Activated naive CD8-positive, alpha-beta T cell (primary cell): ENCODE measurements at regions not wholly inside any gene's neighbourhood (a gene's known extent, or its start where the extent isn't known, plus 50 kb on each side); places are given as distances from the start of the nearest gene placed in this dataset.
"Not testable (repeated sequence)": the region's sequence is repeated elsewhere in the genome, so short reads cannot be mapped to it uniquely, and the experiment has no call there.

Experiments
- H3K27ac Mint-ChIP-seq: one replicate; pipeline ENCODE4 v1.8.0; 2021; ENCODE audit warnings: mixed read lengths
- H3K27me3 Mint-ChIP-seq: one replicate; pipeline ENCODE4 v1.8.0; 2021; ENCODE audit warnings: mixed read lengths
- H3K36me3 Mint-ChIP-seq: one replicate; pipeline ENCODE4 v1.8.0; 2021; ENCODE audit warnings: mixed read lengths
- H3K4me1 Mint-ChIP-seq: one replicate; pipeline ENCODE4 v1.8.0; 2021; ENCODE audit warnings: low read depth, mixed read lengths
- H3K4me3 Mint-ChIP-seq: one replicate; pipeline ENCODE4 v1.8.0; 2021; ENCODE audit warnings: mild to moderate bottlenecking, mixed read lengths
- H3K9me3 Mint-ChIP-seq: one replicate; pipeline ENCODE4 v1.8.0; 2021; ENCODE audit warnings: low read depth, mixed read lengths

GRCh38 chr2:33696234-33696633, 97.1 kb upstream of the FAM98A start:
- Mint-ChIP-seq H3K36me3 (no peaks in the 10 kb centered on the region), H3K9me3 (peaks cover 2% of the 10 kb centered on the region), H3K4me3 (no peak overlapping the region), H3K4me1 (no peaks in the 10 kb centered on the region), H3K27ac (no peak overlapping the region), H3K27me3 (peaks cover 7% of the 10 kb centered on the region)

- no peak overlapping the region for H3K27ac Mint-ChIP-seq
- no peaks in the 10 kb centered on the region for H3K4me1 Mint-ChIP-seq
These were observed 95.8 kb upstream of the FAM98A start for GRCh38 chr2:33694904-33695303.

GRCh38 chr2:33690686-33691085, 91.6 kb upstream of the FAM98A start:
- not testable (repeated sequence) for H3K27me3 Mint-ChIP-seq, H3K27ac Mint-ChIP-seq, H3K4me1 Mint-ChIP-seq, H3K4me3 Mint-ChIP-seq, H3K36me3 Mint-ChIP-seq
- peaks cover 22% of the 10 kb centered on the region for H3K9me3 Mint-ChIP-seq

More at GRCh38 chr2:33694904-33695303, 95.8 kb upstream of the FAM98A start:
- Mint-ChIP-seq H3K9me3 (peaks cover 5% of the 10 kb centered on the region), H3K4me3 (no peak overlapping the region), H3K27me3 (peaks cover 7% of the 10 kb centered on the region), H3K36me3 (peaks cover 1% of the 10 kb centered on the region)

DNA sequence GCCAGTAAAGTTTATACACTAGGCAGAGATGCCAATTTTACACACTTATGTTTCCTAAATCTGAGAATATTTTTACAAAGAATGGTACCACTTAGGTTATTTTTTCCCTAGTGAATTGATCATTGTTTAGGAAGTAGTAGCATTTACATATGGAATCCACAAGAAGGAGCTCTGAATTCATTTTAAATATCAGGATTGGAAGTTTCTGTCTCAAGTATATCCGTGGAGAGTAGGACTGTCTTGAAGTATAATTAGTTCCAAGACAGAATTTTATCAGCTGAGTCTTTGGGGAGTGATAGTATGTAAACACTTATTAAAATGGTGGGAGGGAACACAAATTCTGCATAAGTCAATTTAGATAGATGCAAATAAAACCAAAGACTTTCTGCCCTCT, 82.3 kb upstream of the FAM98A start:
- H3K4me1 Mint-ChIP-seq = no peaks in the 10 kb centered on the region
- no peak overlapping the region for H3K4me3 Mint-ChIP-seq
- no peak overlapping the region for H3K27ac Mint-ChIP-seq
- no peaks in the 10 kb centered on the region for H3K36me3 Mint-ChIP-seq
- peaks cover 5% of the 10 kb centered on the region for H3K27me3 Mint-ChIP-seq
- no peaks in the 10 kb centered on the region for H3K9me3 Mint-ChIP-seq

DNA sequence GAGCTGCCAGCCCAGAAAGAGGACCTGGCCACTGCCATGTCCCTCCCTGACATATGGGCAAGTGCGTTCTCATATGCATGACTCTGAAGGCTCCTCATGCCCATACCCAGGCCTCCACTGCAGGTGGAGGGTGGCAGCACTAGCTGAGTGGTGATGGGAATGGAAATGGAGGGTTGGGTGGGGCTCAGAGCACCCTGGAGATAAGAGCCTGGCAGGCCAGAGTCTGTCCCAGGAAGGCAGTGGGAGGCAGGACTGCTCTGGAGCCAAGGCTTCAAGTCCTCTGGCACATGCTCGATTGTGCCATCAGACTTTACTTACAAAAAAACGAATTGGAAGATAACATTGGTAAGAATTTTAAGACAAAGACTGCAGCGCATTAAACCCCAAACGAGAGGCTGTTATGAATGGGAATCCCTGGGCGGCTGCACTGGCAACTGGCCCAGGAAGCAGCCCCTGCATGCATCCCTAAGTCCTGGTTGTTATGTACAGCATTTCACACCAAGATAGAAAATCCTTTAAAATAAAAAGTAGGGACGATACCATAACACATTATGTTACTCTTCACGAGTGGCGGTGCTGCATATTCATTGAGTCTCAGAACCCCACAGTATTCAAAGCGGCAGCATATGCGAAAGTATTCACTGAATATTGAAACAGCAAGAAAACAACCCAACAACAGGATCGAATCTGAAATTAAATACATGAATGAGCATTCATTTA, 81.7 kb upstream of the FAM98A start:
- H3K4me1 Mint-ChIP-seq = no peaks in the 10 kb centered on the region

DNA sequence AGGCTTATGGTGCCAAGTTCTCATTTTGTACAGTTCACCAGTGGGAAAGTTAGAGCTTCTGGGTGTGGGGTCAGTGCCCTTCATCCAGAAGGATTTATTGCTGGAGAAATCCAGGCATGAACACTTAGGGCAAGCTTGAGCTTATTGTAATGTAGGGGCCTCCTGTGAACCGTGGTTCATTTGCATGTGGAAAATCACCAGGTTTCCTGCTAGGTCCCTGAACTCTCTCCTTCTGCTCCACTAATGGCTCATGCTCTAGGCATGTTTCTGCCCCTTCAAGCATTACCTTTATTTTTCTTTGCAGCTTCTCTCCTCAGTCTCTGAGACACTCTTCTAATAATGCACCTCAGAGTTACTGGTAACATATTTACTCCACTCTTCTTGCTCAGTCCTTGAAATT, 79.3 kb upstream of the FAM98A start:
- no peak overlapping the region for H3K4me3 Mint-ChIP-seq
- H3K27ac Mint-ChIP-seq = no peak overlapping the region
- H3K9me3 Mint-ChIP-seq = no peaks in the 10 kb centered on the region
- no peaks in the 10 kb centered on the region for H3K36me3 Mint-ChIP-seq
- H3K4me1 Mint-ChIP-seq = no peaks in the 10 kb centered on the region
- peaks cover 6% of the 10 kb centered on the region for H3K27me3 Mint-ChIP-seq

More for the DNA sequence above, 81.7 kb upstream of the FAM98A start:
- Mint-ChIP-seq H3K27ac (no peak overlapping the region), H3K36me3 (no peaks in the 10 kb centered on the region), H3K27me3 (peaks cover 4% of the 10 kb centered on the region), H3K9me3 (no peaks in the 10 kb centered on the region), H3K4me3 (no peak overlapping the region)

DNA sequence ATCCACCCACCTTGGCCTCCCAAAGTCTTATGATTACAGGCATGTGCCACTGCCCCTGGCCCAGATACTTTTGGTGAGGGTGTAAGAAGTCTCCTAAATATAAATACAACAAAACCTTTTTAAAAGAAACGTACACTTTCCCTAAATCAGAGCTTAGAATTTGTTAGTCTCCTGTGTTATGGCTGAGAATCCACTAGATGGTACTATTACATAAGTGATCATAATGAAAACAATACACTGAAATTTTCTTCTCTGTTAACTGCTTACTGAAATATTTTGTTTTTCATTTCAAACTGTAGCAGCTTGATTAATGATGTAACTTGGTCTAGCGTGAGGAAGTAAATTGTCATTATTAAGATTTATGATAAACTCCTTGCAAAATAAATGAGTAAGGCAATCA, 74.8 kb upstream of the FAM98A start:
- Mint-ChIP-seq H3K36me3 (no peaks in the 10 kb centered on the region), H3K4me1 (no peaks in the 10 kb centered on the region), H3K9me3 (no peaks in the 10 kb centered on the region), H3K27ac (no peak overlapping the region), H3K27me3 (peaks cover 2% of the 10 kb centered on the region), H3K4me3 (no peak overlapping the region)

DNA sequence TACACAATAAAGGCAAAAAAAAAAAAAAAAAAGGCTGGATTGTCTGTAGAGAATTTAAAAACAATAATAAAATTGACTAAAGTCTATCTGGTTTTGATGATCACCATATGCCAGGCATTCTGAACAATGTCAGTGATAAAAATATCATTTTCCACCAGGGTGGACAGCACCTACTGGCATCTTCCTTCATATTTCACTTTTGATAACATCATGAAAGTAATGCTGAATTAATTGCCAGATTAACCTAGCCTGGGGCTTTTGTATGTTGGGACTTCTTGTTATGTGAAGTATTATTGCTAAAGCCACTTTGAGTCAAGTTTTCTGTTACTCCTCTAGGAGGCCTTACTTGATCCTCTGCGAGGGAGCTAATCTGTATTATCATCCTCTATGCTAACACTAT, 73.8 kb upstream of the FAM98A start:
- no peak overlapping the region for H3K27ac Mint-ChIP-seq
- no peaks in the 10 kb centered on the region for H3K4me1 Mint-ChIP-seq
- no peaks in the 10 kb centered on the region for H3K9me3 Mint-ChIP-seq
- peaks cover 2% of the 10 kb centered on the region for H3K27me3 Mint-ChIP-seq
- no peaks in the 10 kb centered on the region for H3K36me3 Mint-ChIP-seq
- H3K4me3 Mint-ChIP-seq = no peak overlapping the region

GRCh38 chr2:33672389-33672788, 73.3 kb upstream of the FAM98A start:
- no peak overlapping the region for H3K27ac Mint-ChIP-seq
- H3K9me3 Mint-ChIP-seq = no peaks in the 10 kb centered on the region
- H3K4me3 Mint-ChIP-seq = no peak overlapping the region
- peaks cover 2% of the 10 kb centered on the region for H3K27me3 Mint-ChIP-seq
- no peaks in the 10 kb centered on the region for H3K4me1 Mint-ChIP-seq
- no peaks in the 10 kb centered on the region for H3K36me3 Mint-ChIP-seq

DNA sequence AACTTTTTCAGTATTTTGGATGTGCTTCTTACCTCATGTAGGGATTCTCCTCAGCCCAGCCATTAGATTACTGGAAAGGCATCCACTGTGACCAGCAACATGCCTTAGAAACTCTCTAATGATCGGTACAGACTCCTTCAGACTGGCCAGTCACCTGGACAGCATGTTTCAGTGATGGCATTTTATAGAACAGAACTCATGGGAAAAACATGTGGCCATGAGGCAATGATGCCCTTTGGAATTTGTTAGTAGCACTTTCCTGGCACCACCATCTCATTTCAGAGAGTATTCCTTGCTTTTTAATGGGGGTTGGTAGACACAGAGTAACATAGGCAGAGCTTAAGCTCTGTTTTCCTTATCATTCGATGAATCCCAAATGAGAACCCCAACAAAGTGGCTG, 72.1 kb upstream of the FAM98A start:
- no peaks in the 10 kb centered on the region for H3K4me1 Mint-ChIP-seq
- H3K27me3 Mint-ChIP-seq = peaks cover 2% of the 10 kb centered on the region

GRCh38 chr2:33670392-33670937, 71.4 kb upstream of the FAM98A start:
- no peaks in the 10 kb centered on the region for H3K36me3 Mint-ChIP-seq
- H3K27ac Mint-ChIP-seq = no peak overlapping the region
- H3K4me3 Mint-ChIP-seq = no peak overlapping the region
- H3K4me1 Mint-ChIP-seq = no peaks in the 10 kb centered on the region
- H3K27me3 Mint-ChIP-seq = peaks cover 2% of the 10 kb centered on the region
- no peaks in the 10 kb centered on the region for H3K9me3 Mint-ChIP-seq

More for the DNA sequence above, 72.1 kb upstream of the FAM98A start:
- H3K4me3 Mint-ChIP-seq = no peak overlapping the region
- H3K27ac Mint-ChIP-seq = no peak overlapping the region
- no peaks in the 10 kb centered on the region for H3K9me3 Mint-ChIP-seq
- H3K36me3 Mint-ChIP-seq = no peaks in the 10 kb centered on the region

DNA sequence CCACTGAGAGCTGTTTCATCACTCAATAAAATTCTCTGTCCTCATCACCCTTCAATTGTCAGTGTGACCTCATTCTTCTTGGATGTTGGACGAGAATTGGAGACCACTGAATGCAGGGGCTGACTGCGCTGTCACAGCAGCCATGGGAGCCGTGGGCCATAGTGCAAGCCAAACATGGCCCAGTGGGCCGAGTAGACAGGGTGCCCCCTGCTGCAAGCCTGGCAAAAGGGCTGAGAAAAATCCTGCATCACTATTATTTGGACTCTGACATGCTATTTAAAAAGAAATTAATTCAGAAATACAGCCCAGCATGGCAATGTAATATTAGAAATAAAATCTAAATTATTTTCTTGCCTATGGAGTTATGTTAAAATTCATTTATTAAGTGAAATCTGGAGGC, 67.8 kb upstream of the FAM98A start:
- H3K4me1 Mint-ChIP-seq = no peaks in the 10 kb centered on the region
- H3K4me3 Mint-ChIP-seq = no peak overlapping the region
- no peaks in the 10 kb centered on the region for H3K9me3 Mint-ChIP-seq
- H3K27me3 Mint-ChIP-seq = no peaks in the 10 kb centered on the region
- H3K27ac Mint-ChIP-seq = no peak overlapping the region
- no peaks in the 10 kb centered on the region for H3K36me3 Mint-ChIP-seq

- H3K9me3 Mint-ChIP-seq = no peaks in the 10 kb centered on the region
- no peaks in the 10 kb centered on the region for H3K27me3 Mint-ChIP-seq
These were observed 65.9 kb upstream of the FAM98A start for GRCh38 chr2:33665039-33665438.

GRCh38 chr2:33660416-33661123, 61.5 kb upstream of the FAM98A start:
- Mint-ChIP-seq H3K36me3 (no peaks in the 10 kb centered on the region), H3K4me1 (no peaks in the 10 kb centered on the region), H3K27me3 (no peaks in the 10 kb centered on the region), H3K4me3 (no peak overlapping the region), H3K9me3 (peaks cover 5% of the 10 kb centered on the region), H3K27ac (no peak overlapping the region)

More at GRCh38 chr2:33665039-33665438, 65.9 kb upstream of the FAM98A start:
- H3K4me1 Mint-ChIP-seq = no peaks in the 10 kb centered on the region
- H3K4me3 Mint-ChIP-seq = no peak overlapping the region
- H3K27ac Mint-ChIP-seq = no peak overlapping the region
- H3K36me3 Mint-ChIP-seq = no peaks in the 10 kb centered on the region

GRCh38 chr2:33655626-33656320, 56.7 kb upstream of the FAM98A start:
- Mint-ChIP-seq H3K36me3 (no peaks in the 10 kb centered on the region), H3K27me3 (no peaks in the 10 kb centered on the region), H3K9me3 (peaks cover 5% of the 10 kb centered on the region), H3K27ac (no peak overlapping the region), H3K4me3 (no peak overlapping the region), H3K4me1 (no peaks in the 10 kb centered on the region)
